Activated T-cell treated with anti-CD3 and anti-CD28 coated beads, Interleukin-2, amount 50 U/mL, for 4 hours (primary cell): ENCODE measurements at regions not wholly inside any gene's neighbourhood (a gene's known extent, or its start where the extent isn't known, plus 50 kb on each side); places are given as distances from the start of the nearest gene placed in this dataset.
"Not testable (repeated sequence)": the region's sequence is repeated elsewhere in the genome, so short reads cannot be mapped to it uniquely, and the experiment has no call there.

Source experiments
- ATAC-seq, 2 donors: fragments of 200-7000 bp; cut with Tn5 transposase; one replicate each; pipeline ENCODE4 v1.10.0; 2021
- DNase-seq: peaks from one replicate; pipeline ENCODE4 v3.0.0-alpha.2; 2020
- H3K27me3 Mint-ChIP-seq: one replicate; pipeline ENCODE4 v1.8.0; 2021; ENCODE audit warnings: low read depth, mixed read lengths
- H3K36me3 Mint-ChIP-seq: one replicate; pipeline ENCODE4 v1.8.0; 2022; ENCODE audit warnings: mixed read lengths; ENCODE audit not compliant: insufficient read depth
- H3K4me1 Mint-ChIP-seq: one replicate; pipeline ENCODE4 v1.8.0; 2021; ENCODE audit warnings: low read depth, mixed read lengths
- H3K4me3 Mint-ChIP-seq: one replicate; pipeline ENCODE4 v1.8.0; 2021; ENCODE audit warnings: mild to moderate bottlenecking, moderate library complexity, mixed read lengths
- H3K9me3 Mint-ChIP-seq: one replicate; pipeline ENCODE4 v1.8.0; 2021; ENCODE audit warnings: mixed read lengths

- H3K4me3 Mint-ChIP-seq: no peak overlapping the region
- H3K36me3 Mint-ChIP-seq: no peaks in the 10 kb centered on the region
- no peaks in the 10 kb centered on the region for H3K4me1 Mint-ChIP-seq
- DNase-seq (no peak), ATAC-seq (no peak)
- H3K27me3 Mint-ChIP-seq: no peaks in the 10 kb centered on the region
- H3K9me3 Mint-ChIP-seq: peaks cover 16% of the 10 kb centered on the region
These were observed 921.5 kb downstream of the TLE4 start for GRCh38 chr9:80493258-80493657.

GRCh38 chr9:80492221-80492620 lies 920.5 kb downstream of the TLE4 start:
- no peak for ATAC-seq
- no peak for DNase-seq
- no peak overlapping the region for H3K4me3 Mint-ChIP-seq
- no peaks in the 10 kb centered on the region for H3K36me3 Mint-ChIP-seq
- peaks cover 14% of the 10 kb centered on the region for H3K9me3 Mint-ChIP-seq
- no peaks in the 10 kb centered on the region for H3K27me3 Mint-ChIP-seq
- no peaks in the 10 kb centered on the region for H3K4me1 Mint-ChIP-seq

- Mint-ChIP-seq H3K4me1 (no peaks in the 10 kb centered on the region), H3K36me3 (no peaks in the 10 kb centered on the region), H3K27me3 (no peaks in the 10 kb centered on the region), H3K9me3 (peaks cover 9% of the 10 kb centered on the region), H3K4me3 (no peak overlapping the region)
- ATAC-seq: no peak
- DNase-seq: no peak
These were observed 919.4 kb downstream of the TLE4 start for GRCh38 chr9:80491086-80491696.

DNA sequence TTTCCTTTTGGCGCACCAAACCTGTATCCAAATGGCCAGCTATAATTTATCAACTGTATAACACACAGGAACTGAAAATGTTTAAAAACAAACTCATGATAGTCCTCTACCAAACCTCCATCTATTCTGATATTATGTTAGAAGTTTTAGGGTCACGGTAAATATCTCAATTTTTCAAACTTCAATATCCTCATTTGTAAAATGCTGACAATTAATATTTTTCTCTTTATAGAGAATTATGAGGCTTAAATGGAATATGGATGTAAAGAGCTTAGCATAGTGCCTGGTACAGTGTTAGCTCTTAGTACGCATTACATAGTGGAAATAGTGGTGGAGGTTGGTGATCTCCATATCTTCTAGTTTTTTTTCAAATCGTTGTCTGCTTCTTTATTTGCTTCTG lies 917.6 kb downstream of the TLE4 start:
- no peaks in the 10 kb centered on the region for H3K4me1 Mint-ChIP-seq
- no peaks in the 10 kb centered on the region for H3K36me3 Mint-ChIP-seq
- no peaks in the 10 kb centered on the region for H3K27me3 Mint-ChIP-seq
- H3K9me3 Mint-ChIP-seq: peaks cover 3% of the 10 kb centered on the region
- DNase-seq (no peak), ATAC-seq (no peak)
- no peak overlapping the region for H3K4me3 Mint-ChIP-seq

- no peak for DNase-seq
- no peak for ATAC-seq
These were observed 913.9 kb downstream of the TLE4 start for GRCh38 chr9:80485420-80486250.

DNA sequence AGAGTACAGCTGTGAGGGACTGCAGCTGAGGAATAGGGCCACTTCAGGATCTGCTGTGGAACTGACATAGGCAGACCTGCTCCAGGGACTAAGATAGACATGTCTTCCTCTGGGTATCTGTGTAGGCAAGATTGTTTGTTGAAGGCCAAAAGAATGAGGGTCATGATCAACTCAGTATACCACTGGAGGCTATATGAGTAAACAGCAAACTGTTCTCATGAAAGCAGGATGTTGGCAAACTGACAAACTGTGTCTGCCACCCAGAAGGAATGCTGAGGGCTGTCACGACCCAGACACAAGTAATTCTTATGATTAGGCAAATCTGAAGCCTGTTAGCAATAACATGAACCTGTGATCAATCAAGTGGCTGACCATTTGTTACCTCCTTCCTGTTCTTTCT lies 910.5 kb downstream of the TLE4 start:
- not testable (repeated sequence) for ATAC-seq, H3K36me3 Mint-ChIP-seq, H3K27me3 Mint-ChIP-seq, H3K4me1 Mint-ChIP-seq, H3K4me3 Mint-ChIP-seq, DNase-seq
- peaks cover 15% of the 10 kb centered on the region for H3K9me3 Mint-ChIP-seq

More at GRCh38 chr9:80485420-80486250, 913.9 kb downstream of the TLE4 start:
- no peaks in the 10 kb centered on the region for H3K36me3 Mint-ChIP-seq
- H3K4me3 Mint-ChIP-seq: no peak overlapping the region
- H3K27me3 Mint-ChIP-seq: no peaks in the 10 kb centered on the region
- no peaks in the 10 kb centered on the region for H3K4me1 Mint-ChIP-seq
- H3K9me3 Mint-ChIP-seq: peaks cover 12% of the 10 kb centered on the region

DNA sequence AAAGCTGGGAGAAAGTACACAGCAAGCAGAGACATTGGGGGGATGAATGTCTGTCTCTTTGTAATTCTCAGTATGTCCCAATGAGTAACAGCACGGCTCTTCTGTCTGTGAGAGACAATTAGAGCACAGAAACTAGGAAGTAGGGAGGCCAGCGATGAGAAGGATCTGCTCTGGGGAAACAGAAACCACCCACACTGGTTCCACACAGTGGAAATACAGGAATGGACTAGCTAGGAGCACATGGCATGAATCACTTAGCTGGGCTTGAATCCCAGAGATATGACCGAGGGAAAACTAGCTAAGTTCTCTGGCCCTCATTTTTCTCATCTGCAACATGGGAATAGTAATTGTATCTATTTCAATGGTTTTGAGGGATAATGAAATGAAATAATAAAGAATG lies 895.9 kb downstream of the TLE4 start:
- no peaks in the 10 kb centered on the region for H3K4me1 Mint-ChIP-seq
- no peaks in the 10 kb centered on the region for H3K27me3 Mint-ChIP-seq

GRCh38 chr9:80465556-80465955 lies 893.8 kb downstream of the TLE4 start:
- Mint-ChIP-seq H3K4me3 (no peak overlapping the region), H3K36me3 (no peaks in the 10 kb centered on the region), H3K4me1 (no peaks in the 10 kb centered on the region), H3K27me3 (no peaks in the 10 kb centered on the region), H3K9me3 (peaks cover 3% of the 10 kb centered on the region)
- ATAC-seq: no peak
- DNase-seq: no peak

More for the DNA sequence above, 895.9 kb downstream of the TLE4 start:
- H3K4me3 Mint-ChIP-seq: no peak overlapping the region
- H3K36me3 Mint-ChIP-seq: no peaks in the 10 kb centered on the region
- DNase-seq (no peak), ATAC-seq (no peak)
- H3K9me3 Mint-ChIP-seq: peaks cover 3% of the 10 kb centered on the region

DNA sequence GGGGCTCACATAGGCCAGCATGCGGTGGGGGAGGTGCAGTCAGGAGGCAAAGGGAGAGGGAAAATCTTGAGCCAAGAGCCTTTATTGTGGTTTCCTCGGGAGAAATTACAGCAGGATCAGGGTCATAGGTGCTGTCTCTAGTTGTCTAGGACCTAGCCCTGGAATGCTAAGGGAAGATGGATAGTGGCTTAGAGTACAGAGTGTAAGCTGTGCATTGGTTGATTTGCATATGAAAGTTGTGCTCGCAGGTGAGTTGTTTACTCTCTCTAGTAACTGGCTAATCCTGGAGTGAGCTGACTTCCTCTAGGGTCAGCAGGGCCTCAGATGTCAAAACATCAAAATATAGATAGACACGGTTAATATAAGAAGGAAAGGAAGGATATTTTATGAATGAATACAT lies 877.7 kb downstream of the TLE4 start:
- ATAC-seq (no peak), DNase-seq (no peak)
- H3K9me3 Mint-ChIP-seq: peaks cover 13% of the 10 kb centered on the region
- no peak overlapping the region for H3K4me3 Mint-ChIP-seq
- no peaks in the 10 kb centered on the region for H3K4me1 Mint-ChIP-seq
- no peaks in the 10 kb centered on the region for H3K27me3 Mint-ChIP-seq
- no peaks in the 10 kb centered on the region for H3K36me3 Mint-ChIP-seq

DNA sequence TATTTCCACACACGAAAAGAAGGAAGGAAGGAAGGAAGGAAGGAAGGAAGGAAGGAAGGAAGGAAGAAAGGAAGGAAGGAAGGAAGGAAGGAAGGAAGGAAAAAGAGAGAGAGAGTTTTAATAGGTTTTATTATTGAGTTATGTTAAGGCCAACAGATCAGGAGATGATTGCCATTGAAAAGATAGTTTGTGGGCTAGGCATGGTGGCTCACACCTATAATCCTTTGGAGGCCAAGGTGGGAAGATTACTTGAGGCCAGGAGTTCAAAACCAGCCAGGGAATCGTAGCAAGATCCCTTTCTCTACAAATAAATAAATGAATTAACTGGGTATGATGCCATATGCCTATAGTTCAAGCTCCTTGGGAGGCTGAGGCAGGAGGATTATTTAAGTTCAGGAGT lies 877.2 kb downstream of the TLE4 start:
- ATAC-seq (no peak), DNase-seq (no peak)
- no peaks in the 10 kb centered on the region for H3K4me1 Mint-ChIP-seq
- H3K36me3 Mint-ChIP-seq: no peaks in the 10 kb centered on the region
- peaks cover 13% of the 10 kb centered on the region for H3K9me3 Mint-ChIP-seq
- H3K27me3 Mint-ChIP-seq: no peaks in the 10 kb centered on the region
- no peak overlapping the region for H3K4me3 Mint-ChIP-seq

DNA sequence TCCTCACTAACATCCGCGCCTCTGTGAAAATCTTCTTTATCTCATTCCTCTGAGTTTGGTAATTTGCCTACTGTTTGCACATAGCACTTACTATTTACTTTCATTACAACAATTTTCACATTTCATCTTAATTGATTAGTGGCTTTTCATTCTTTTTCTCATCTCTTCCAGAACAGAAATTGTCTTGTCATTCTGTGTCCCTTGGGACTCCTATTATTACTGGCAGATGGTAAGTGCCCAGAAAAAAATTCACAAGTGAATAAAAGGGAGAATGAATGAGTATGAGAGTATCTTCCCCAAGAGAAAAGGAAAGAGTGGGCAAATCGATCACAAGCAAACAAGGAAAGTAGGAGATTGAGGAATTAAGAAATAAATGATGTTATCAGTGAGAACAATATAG lies 876.1 kb downstream of the TLE4 start:
- no peak overlapping the region for H3K4me3 Mint-ChIP-seq
- peaks cover 12% of the 10 kb centered on the region for H3K9me3 Mint-ChIP-seq
- ATAC-seq (no peak), DNase-seq (no peak)
- H3K27me3 Mint-ChIP-seq: no peaks in the 10 kb centered on the region
- no peaks in the 10 kb centered on the region for H3K4me1 Mint-ChIP-seq
- H3K36me3 Mint-ChIP-seq: no peaks in the 10 kb centered on the region

GRCh38 chr9:80440724-80441123 lies 869.0 kb downstream of the TLE4 start:
- Mint-ChIP-seq H3K4me1 (no peaks in the 10 kb centered on the region), H3K27me3 (no peaks in the 10 kb centered on the region), H3K4me3 (no peak overlapping the region), H3K36me3 (no peaks in the 10 kb centered on the region), H3K9me3 (peaks cover 4% of the 10 kb centered on the region)
- ATAC-seq: no peak
- no peak for DNase-seq

DNA sequence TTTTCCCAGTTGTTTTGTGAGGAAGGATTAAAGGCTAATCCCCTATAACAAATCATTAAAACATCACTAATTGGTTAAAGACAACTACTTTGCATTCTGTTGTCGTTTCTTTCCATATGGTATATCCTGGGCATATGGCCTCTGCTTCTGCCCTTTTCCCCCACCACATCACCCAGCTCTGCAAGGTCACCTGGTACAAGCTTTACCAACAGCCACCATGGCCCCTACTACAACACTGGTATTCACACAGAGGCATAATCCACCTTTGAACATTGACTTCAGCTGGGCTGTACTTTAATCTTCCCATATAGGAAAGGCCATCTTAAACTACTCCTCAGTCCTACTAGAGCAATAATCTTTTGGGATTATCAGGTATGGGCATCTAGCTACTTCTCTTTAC lies 866.1 kb downstream of the TLE4 start:
- DNase-seq (no peak), ATAC-seq (no peak)
- Mint-ChIP-seq H3K9me3 (peaks cover 5% of the 10 kb centered on the region), H3K4me3 (no peak overlapping the region), H3K4me1 (no peaks in the 10 kb centered on the region), H3K36me3 (no peaks in the 10 kb centered on the region), H3K27me3 (no peaks in the 10 kb centered on the region)

DNA sequence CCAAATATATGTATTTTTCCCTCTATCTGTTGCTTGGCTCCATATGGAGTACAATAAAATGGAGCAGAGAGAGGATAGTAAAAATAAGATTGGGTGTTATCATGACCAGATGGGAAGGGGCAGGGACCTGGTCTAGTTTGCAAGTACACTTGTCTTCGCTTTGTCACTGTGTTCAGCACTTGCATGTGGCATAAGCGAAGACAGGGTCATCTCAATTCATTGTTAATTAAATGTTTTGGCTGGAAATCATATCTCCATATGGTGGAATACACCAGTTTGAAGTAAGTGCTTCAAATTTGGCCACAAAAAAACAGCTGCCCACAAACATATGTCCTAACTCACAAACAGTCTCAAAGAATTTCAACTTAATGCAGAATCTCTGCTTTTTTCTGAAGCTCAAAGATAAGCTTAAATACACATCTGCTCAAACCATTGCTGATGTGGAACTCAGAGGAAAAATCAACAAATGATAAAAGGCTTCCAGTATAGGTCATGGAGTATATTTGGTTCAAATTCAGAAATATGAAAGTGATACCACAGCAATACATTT lies 865.4 kb downstream of the TLE4 start:
- Mint-ChIP-seq H3K4me1 (no peaks in the 10 kb centered on the region), H3K36me3 (no peaks in the 10 kb centered on the region), H3K27me3 (no peaks in the 10 kb centered on the region), H3K9me3 (peaks cover 4% of the 10 kb centered on the region), H3K4me3 (no peak overlapping the region)
- DNase-seq (no peak), ATAC-seq (no peak)

- Mint-ChIP-seq H3K36me3 (no peaks in the 10 kb centered on the region), H3K4me3 (no peak overlapping the region), H3K9me3 (peaks cover 4% of the 10 kb centered on the region), H3K27me3 (no peaks in the 10 kb centered on the region), H3K4me1 (no peaks in the 10 kb centered on the region)
- DNase-seq (no peak), ATAC-seq (no peak)
These were observed 863.8 kb downstream of the TLE4 start for GRCh38 chr9:80435591-80435990.
